Smooth muscle cell (in vitro differentiated cells): ENCODE measurements at regions not wholly inside any gene's neighbourhood (a gene's known extent, or its start where the extent isn't known, plus 50 kb on each side); places are given as distances from the start of the nearest gene placed in this dataset.

Source experiments
- DNase-seq: peaks from one replicate; lab custom pipeline; 2025; ENCODE audit not compliant: unreplicated experiment; lab: John Stamatoyannopoulos, UW
- H2AFZ ChIP-seq: fragments of 200-600 bp; sonication (generic); 2 replicates; pipeline ENCODE4 v1.6.0; 2016; ENCODE audit warnings: antibody characterized with exemption, low read depth, mild to moderate bottlenecking
- H3F3A ChIP-seq: fragments of 200-600 bp; sonication (generic); 2 replicates; pipeline ENCODE4 v1.6.0; 2017; ENCODE audit warnings: antibody characterized with exemption, low read depth
- H3K27ac ChIP-seq: fragments of 200-600 bp; sonication (generic); 2 replicates; pipeline ENCODE4 v1.5.1; 2016; ENCODE audit warnings: low read depth, mild to moderate bottlenecking
- H3K27me3 ChIP-seq: fragments of 200-600 bp; sonication (generic); 2 replicates; pipeline ENCODE4 v1.6.1; 2016; ENCODE audit warnings: low read depth, mild to moderate bottlenecking
- H3K36me3 ChIP-seq: fragments of 200-600 bp; sonication (generic); 2 replicates; pipeline ENCODE4 v1.5.1; 2016; ENCODE audit warnings: low read depth
- H3K4me1 ChIP-seq: fragments of 200-600 bp; sonication (generic); 2 replicates; pipeline ENCODE4 v1.5.1; 2016; ENCODE audit warnings: low read depth
- H3K4me2 ChIP-seq: fragments of 200-600 bp; sonication (generic); 2 replicates; pipeline ENCODE4 v1.6.0; 2016; ENCODE audit warnings: mild to moderate bottlenecking
- H3K4me3 ChIP-seq: fragments of 200-600 bp; sonication (generic); 2 replicates; pipeline ENCODE4 v1.5.1; 2016; ENCODE audit warnings: mild to moderate bottlenecking
- H3K79me2 ChIP-seq: fragments of 200-600 bp; sonication (generic); 2 replicates; pipeline ENCODE4 v1.6.0; 2016; ENCODE audit warnings: low read depth, mild to moderate bottlenecking
- H3K9ac ChIP-seq: fragments of 200-600 bp; sonication (generic); 2 replicates; pipeline ENCODE4 v1.6.0; 2016; ENCODE audit warnings: low read depth
- H3K9me3 ChIP-seq: fragments of 200-600 bp; sonication (generic); replicated peaks from 2 replicates; pipeline ENCODE4 v1.5.1; 2016; ENCODE audit warnings: low read depth
- H4K20me1 ChIP-seq: fragments of 200-600 bp; sonication (generic); 2 replicates; pipeline ENCODE4 v1.6.0; 2016; ENCODE audit warnings: low read depth
- WGBS: methylation state at CpG from one replicate; pipeline ENCODE4 v1.1.7; 2016; ENCODE audit warnings: low lambda C conversion rate; 5-methylcytosine and 5-hydroxymethylcytosine counted together
- TF ChIP-seq, protein P1 (sequence below): fragments of 200-600 bp; sonication (generic); IDR thresholded peaks from 2 replicates; pipeline ENCODE4 v1.5.1; 2017; ENCODE audit warnings: borderline replicate concordance, mild to moderate bottlenecking, antibody characterized with exemption; ENCODE audit not compliant: insufficient read depth, poor library complexity, severe bottlenecking

DNA sequence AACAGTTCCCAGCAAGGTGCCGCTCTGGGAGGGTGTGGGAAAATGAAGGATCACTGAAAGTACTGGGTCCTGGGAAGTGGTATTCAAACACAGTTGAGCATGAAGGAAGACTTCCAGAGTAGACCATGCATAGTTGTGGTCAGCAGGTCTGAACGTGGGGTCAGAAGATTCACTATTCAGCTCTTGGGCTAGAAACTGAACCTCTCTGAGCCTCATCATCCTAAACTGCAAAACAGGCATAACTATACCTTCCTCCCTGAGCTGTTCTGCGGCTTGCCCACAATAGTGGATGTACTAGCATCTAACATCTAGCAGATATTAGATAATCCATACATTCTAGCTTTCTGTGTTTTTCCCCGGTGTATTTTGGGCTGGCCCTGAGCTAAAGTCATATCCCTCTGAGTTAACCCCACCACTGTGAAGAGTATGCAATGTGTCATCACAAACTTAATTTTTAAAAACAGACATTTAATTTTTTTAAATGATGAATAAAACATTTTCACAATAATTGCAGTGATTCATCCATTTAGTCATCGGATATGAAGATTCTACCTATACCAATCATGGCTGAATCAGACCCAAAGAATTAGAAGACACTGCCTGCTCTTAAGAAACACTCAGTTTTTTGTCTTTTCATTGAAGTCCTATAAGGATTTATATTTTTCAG is 179.1 kb downstream of the BLID start:
- H3K9ac ChIP-seq: no peak overlapping the region
- H4K20me1 ChIP-seq: no peaks in the 10 kb centered on the region
- no peaks in the 10 kb centered on the region for H3K79me2 ChIP-seq
- no peaks in the 10 kb centered on the region for H3K36me3 ChIP-seq
- no peak overlapping the region for H3K4me3 ChIP-seq
- no peak overlapping the region for H3K27ac ChIP-seq
- no peak overlapping the region for H2AFZ ChIP-seq
- no peaks in the 10 kb centered on the region for H3K27me3 ChIP-seq
- TF ChIP-seq, protein P1, sequence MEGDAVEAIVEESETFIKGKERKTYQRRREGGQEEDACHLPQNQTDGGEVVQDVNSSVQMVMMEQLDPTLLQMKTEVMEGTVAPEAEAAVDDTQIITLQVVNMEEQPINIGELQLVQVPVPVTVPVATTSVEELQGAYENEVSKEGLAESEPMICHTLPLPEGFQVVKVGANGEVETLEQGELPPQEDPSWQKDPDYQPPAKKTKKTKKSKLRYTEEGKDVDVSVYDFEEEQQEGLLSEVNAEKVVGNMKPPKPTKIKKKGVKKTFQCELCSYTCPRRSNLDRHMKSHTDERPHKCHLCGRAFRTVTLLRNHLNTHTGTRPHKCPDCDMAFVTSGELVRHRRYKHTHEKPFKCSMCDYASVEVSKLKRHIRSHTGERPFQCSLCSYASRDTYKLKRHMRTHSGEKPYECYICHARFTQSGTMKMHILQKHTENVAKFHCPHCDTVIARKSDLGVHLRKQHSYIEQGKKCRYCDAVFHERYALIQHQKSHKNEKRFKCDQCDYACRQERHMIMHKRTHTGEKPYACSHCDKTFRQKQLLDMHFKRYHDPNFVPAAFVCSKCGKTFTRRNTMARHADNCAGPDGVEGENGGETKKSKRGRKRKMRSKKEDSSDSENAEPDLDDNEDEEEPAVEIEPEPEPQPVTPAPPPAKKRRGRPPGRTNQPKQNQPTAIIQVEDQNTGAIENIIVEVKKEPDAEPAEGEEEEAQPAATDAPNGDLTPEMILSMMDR: no peak
- H3K4me1 ChIP-seq: no peaks in the 10 kb centered on the region
- H3F3A ChIP-seq: no peaks in the 10 kb centered on the region
- H3K9me3 ChIP-seq: no peaks in the 10 kb centered on the region
- WGBS: 88% methylated on average over 5 of the region's 5 CpGs
- DNase-seq: no peak
- no peak overlapping the region for H3K4me2 ChIP-seq

DNA sequence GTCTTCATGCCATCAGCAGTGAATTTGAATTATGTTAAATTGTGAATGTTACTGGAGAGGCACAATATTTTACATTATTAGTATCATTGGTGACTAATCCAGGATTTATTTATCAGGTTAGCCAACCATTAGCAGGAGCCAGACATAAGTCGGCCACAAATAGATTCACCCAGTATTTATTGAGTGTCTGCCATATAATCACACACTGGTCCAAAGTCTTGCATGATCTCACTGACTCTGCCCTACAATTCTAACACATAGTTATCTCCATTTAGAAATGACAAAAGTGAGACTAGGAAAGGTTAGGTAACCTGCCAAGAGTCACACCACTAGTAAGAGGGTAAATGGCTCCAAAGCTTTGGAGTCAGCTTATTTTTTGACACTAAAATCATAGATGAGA is 179.6 kb downstream of the BLID start:
- H2AFZ ChIP-seq: no peak overlapping the region
- H3K4me1 ChIP-seq: no peaks in the 10 kb centered on the region
- H3K4me3 ChIP-seq: no peak overlapping the region
- TF ChIP-seq, protein P1: no peak
- no peak overlapping the region for H3K9ac ChIP-seq
- no peaks in the 10 kb centered on the region for H3K9me3 ChIP-seq
- no peaks in the 10 kb centered on the region for H3K27me3 ChIP-seq
- no peaks in the 10 kb centered on the region for H4K20me1 ChIP-seq
- H3K36me3 ChIP-seq: no peaks in the 10 kb centered on the region
- no peak for DNase-seq
- WGBS: 50% methylated on average over 1 of the region's 1 CpG
- H3K79me2 ChIP-seq: no peaks in the 10 kb centered on the region
- H3K4me2 ChIP-seq: no peak overlapping the region
- H3F3A ChIP-seq: no peaks in the 10 kb centered on the region
- no peak overlapping the region for H3K27ac ChIP-seq

GRCh38 chr11:121933694-121934093 is 182.3 kb downstream of the BLID start:
- Histone ChIP-seq H3K4me1 (peaks cover 15% of the 10 kb centered on the region), H3K4me2 (no peak overlapping the region), H3K9me3 (no peaks in the 10 kb centered on the region), H3K27ac (no peak overlapping the region), H2AFZ (no peak overlapping the region), H3K36me3 (no peaks in the 10 kb centered on the region), H3K79me2 (no peaks in the 10 kb centered on the region), H3K27me3 (no peaks in the 10 kb centered on the region), H3F3A (no peaks in the 10 kb centered on the region), H4K20me1 (no peaks in the 10 kb centered on the region), H3K9ac (no peak overlapping the region), H3K4me3 (no peak overlapping the region)
- WGBS: 91% methylated on average over 2 of the region's 2 CpGs
- DNase-seq: no peak
- TF ChIP-seq, protein P1: no peak

GRCh38 chr11:121933294-121933693 is 182.7 kb downstream of the BLID start:
- WGBS: 97% methylated on average over 8 of the region's 8 CpGs

More at GRCh38 chr11:121933294-121933693, 182.7 kb downstream of the BLID start:
- Histone ChIP-seq H3K36me3 (no peaks in the 10 kb centered on the region), H3K4me1 (peaks cover 19% of the 10 kb centered on the region), H3K79me2 (no peaks in the 10 kb centered on the region), H3F3A (no peaks in the 10 kb centered on the region), H3K27me3 (no peaks in the 10 kb centered on the region), H3K4me2 (no peak overlapping the region), H3K9ac (no peak overlapping the region), H2AFZ (no peak overlapping the region), H3K4me3 (no peak overlapping the region), H3K9me3 (no peaks in the 10 kb centered on the region), H3K27ac (no peak overlapping the region), H4K20me1 (no peaks in the 10 kb centered on the region)
- TF ChIP-seq, protein P1: no peak
- no peak for DNase-seq
